ENCODE measurements at regions not wholly inside any gene's neighbourhood (a gene's known extent, or its start where the extent isn't known, plus 50 kb on each side); places are given as distances from the start of the nearest gene placed in this dataset.

DNA sequence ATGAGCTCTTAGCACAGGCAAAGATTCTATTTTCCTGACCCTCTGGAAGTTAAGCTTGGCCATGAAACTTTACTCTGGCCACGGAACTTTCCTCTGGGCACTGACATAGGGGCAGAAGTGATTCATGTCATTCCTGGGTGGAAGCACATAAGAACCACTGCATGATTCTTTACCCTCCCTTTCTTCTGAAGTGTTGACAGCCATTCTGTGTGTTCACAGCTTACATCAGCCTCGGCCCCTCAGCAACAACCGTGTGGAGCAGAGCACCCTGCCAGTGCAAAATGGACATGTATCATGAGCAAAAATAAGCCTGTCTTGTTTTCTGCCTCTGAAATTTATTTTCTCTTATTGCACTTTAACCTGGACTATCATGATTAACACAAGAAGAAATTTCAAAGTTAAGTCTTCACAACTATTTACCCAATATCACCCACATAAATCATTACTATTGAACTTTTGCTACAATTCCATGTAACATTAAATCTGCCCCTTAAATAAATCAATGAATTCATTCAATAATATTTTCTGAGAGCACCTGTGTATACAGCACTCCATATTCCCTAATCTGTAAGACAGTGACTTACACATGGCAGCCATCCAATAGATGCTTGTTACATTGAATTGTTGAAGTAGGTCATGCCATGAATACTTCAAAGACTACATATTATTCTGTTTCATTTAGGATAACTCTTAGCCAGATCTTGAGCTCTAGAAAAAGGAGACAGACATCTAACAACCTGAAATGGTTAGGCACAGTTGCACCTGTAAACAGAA is 531.9 kb downstream of the IRS1 start:
- TF ChIP-seq, protein P1, sequence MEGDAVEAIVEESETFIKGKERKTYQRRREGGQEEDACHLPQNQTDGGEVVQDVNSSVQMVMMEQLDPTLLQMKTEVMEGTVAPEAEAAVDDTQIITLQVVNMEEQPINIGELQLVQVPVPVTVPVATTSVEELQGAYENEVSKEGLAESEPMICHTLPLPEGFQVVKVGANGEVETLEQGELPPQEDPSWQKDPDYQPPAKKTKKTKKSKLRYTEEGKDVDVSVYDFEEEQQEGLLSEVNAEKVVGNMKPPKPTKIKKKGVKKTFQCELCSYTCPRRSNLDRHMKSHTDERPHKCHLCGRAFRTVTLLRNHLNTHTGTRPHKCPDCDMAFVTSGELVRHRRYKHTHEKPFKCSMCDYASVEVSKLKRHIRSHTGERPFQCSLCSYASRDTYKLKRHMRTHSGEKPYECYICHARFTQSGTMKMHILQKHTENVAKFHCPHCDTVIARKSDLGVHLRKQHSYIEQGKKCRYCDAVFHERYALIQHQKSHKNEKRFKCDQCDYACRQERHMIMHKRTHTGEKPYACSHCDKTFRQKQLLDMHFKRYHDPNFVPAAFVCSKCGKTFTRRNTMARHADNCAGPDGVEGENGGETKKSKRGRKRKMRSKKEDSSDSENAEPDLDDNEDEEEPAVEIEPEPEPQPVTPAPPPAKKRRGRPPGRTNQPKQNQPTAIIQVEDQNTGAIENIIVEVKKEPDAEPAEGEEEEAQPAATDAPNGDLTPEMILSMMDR (conservative IDR thresholded peaks at IDR 0.05 in 1 of 2, IDR thresholded peaks at IDR 0.05 in 1 of 2; ENCODE audit: low read depth in 1 of 2, low read length in 2 of 2), result no peak
- no peak for TF ChIP-seq EZH2 (IDR thresholded peaks at IDR 0.05; ENCODE audit: low read length, missing control alignments)
